K562 (cell line): ENCODE measurements at regions not wholly inside any gene's neighbourhood (a gene's known extent, or its start where the extent isn't known, plus 50 kb on each side); places are given as distances from the start of the nearest gene placed in this dataset.

Source experiments
- ATAC-seq: fragments of 200-7000 bp; cut with Tn5 transposase; 3 replicates; pipeline ENCODE4 v1.9.1; 2020; ENCODE audit warnings: moderate library complexity
- BruUV-seq: library from RNA; stranded (reverse); fragments of 400-500 nt; replicated peaks from 2 replicates; lab custom pipeline; 2021; lab: Mats Ljungman, UMichigan
- CTCF ChIA-PET: fragments of 300-600 bp; formaldehyde crosslinking; extraction: SDS; loops from one replicate; lab custom pipeline; 2021; ENCODE audit warnings: low intra/inter-chr PET ratio; lab: Yijun Ruan, JAX
- POLR2A ChIA-PET: fragments of 300-600, 350-650 bp; sonication (Branson Sonifier 250); formaldehyde crosslinking; extraction: SDS; loops from one replicate; lab custom pipeline; 2021; ENCODE audit warnings: antibody characterized with exemption, inconsistent platforms; lab: Yijun Ruan, JAX
- DNase-seq, 4 experiments: peaks; one replicate each; pipeline versions ENCODE4 v3.0.0 to v3.0.0-alpha.2; 2011 to 2018; ENCODE audit warnings: low spot score in 3 of 4, mixed read lengths in 3 of 4; ENCODE audit errors: extremely low read depth in 1 of 4
- FAIRE-seq: peaks from 2 replicates; lab custom pipeline; 2011; peaks lifted over from hg19 to GRCh38; lab: Jason Lieb, UNC
- H2AFZ ChIP-seq: 2 replicates; pipeline ENCODE4 v1.6.0; 2011; ENCODE audit warnings: low read depth, low read length, control low read depth, inconsistent platforms
- H3K27ac ChIP-seq: fragments of 200-600 bp; 3 replicates; pipeline ENCODE4 v1.8.0; 2011; ENCODE audit warnings: low read depth, mild to moderate bottlenecking, control low read depth, inconsistent platforms, low read length, moderate library complexity, mixed read lengths; ENCODE audit errors: extremely low read depth
- H3K27me3 ChIP-seq, 2 experiments: fragments of 300-600 bp in 1 of 2; 2 replicates in 1 of 2; 3 replicates in 1 of 2; pipeline versions ENCODE4 v1.6.0 to v1.8.0; 2011; ENCODE audit warnings: inconsistent platforms in 2 of 2, low read length in 2 of 2, mild to moderate bottlenecking in 1 of 2, mixed read lengths in 1 of 2, moderate library complexity in 1 of 2; ENCODE audit not compliant: control insufficient read depth in 2 of 2, insufficient read depth in 2 of 2
- H3K36me3 ChIP-seq: fragments of 300-600 bp; 3 replicates; pipeline ENCODE4 v1.8.0; 2011; ENCODE audit warnings: mild to moderate bottlenecking, low read length, inconsistent platforms; ENCODE audit not compliant: control insufficient read depth, insufficient read depth
- H3K4me1 ChIP-seq, 2 experiments: fragments of 200-600 bp in 1 of 2; replicated peaks in 1 of 2; 2 replicates in 1 of 2; 3 replicates in 1 of 2; pipeline versions ENCODE4 v1.5.1 to v1.8.0; 2011; ENCODE audit warnings: inconsistent platforms in 2 of 2, low read length in 2 of 2, mild to moderate bottlenecking in 1 of 2, mixed read lengths in 1 of 2, moderate library complexity in 1 of 2; ENCODE audit not compliant: control insufficient read depth in 2 of 2, insufficient read depth in 2 of 2
- H3K4me2 ChIP-seq: 2 replicates; pipeline ENCODE4 v1.6.1; 2011; ENCODE audit warnings: low read length, control low read depth, inconsistent platforms, mixed read lengths; ENCODE audit not compliant: insufficient read depth
- H3K4me3 ChIP-seq: fragments of 200-600 bp; sonication (generic), shearing (Covaris generic); 2 replicates; pipeline ENCODE4 v1.5.1; 2016; ENCODE audit warnings: control low read depth, inconsistent platforms
- H3K79me2 ChIP-seq: fragments of 200-600 bp; 3 replicates; pipeline ENCODE4 v1.8.0; 2011; ENCODE audit warnings: low read length, inconsistent platforms; ENCODE audit not compliant: control insufficient read depth, insufficient read depth
- H3K9ac ChIP-seq, 2 experiments: 2 replicates each; pipeline versions ENCODE4 v1.6.0 to v1.6.1; 2011; ENCODE audit warnings: low read depth in 2 of 2, low read length in 2 of 2, control low read depth in 1 of 2, inconsistent platforms in 1 of 2, mild to moderate bottlenecking in 1 of 2, mixed read lengths in 1 of 2; ENCODE audit not compliant: insufficient read depth in 1 of 2
- H3K9me1 ChIP-seq: one replicate; pipeline ENCODE4 v1.6.0; 2011; ENCODE audit warnings: inconsistent platforms, mild to moderate bottlenecking, low read length, moderate library complexity; ENCODE audit not compliant: control insufficient read depth, insufficient read depth
- H3K9me3 ChIP-seq: replicated peaks from 2 replicates; pipeline ENCODE4 v1.5.1; 2011; ENCODE audit warnings: low read depth, low read length, inconsistent platforms; ENCODE audit not compliant: control insufficient read depth, insufficient read depth
- H4K20me1 ChIP-seq: replicated peaks from 2 replicates; pipeline ENCODE4 v1.6.1; 2011; ENCODE audit warnings: low read length, inconsistent platforms, mixed read lengths; ENCODE audit not compliant: control insufficient read depth, insufficient read depth
- ASH1L ChIP-seq: fragments of 450-650 bp; IDR thresholded peaks from 2 replicates; pipeline ENCODE4 v1.6.1; 2018; ENCODE audit warnings: borderline replicate concordance, mild to moderate bottlenecking, low read depth; ENCODE audit not compliant: partially characterized antibody
- FOXK2 ChIP-seq, 2 experiments: fragments of 450-650 bp; IDR thresholded peaks in 1 of 2; conservative IDR thresholded peaks in 1 of 2; 2 replicates each; pipeline ENCODE4 v1.6.1; 2016; ENCODE audit warnings: low read depth in 2 of 2, mild to moderate bottlenecking in 1 of 2
- MCM3 ChIP-seq: fragments of 450-650 bp; IDR thresholded peaks from 2 replicates; pipeline ENCODE4 v1.6.1; 2016
- ZNF12 ChIP-seq: sonication (generic); formaldehyde crosslinking; IDR thresholded peaks from 2 replicates; pipeline ENCODE4 v1.4.0; 2020; ENCODE audit warnings: mild to moderate bottlenecking, missing genetic modification reagents
- WGBS: fragments of 100-300 bp; shearing (Covaris generic); methylation state at CpG from one replicate; pipeline ENCODE4 v1.1.6; 2016; ENCODE audit warnings: low coverage, mixed read lengths; ENCODE audit not compliant: insufficient coverage; ENCODE audit errors: missing lambda C conversion rate; 5-methylcytosine and 5-hydroxymethylcytosine counted together
- in situ Hi-C: fragments of 300-500 bp; cut with MboI; formaldehyde crosslinking; loops from 4 replicates; pipeline ENCODE4 v1.15.0; 2018; ENCODE audit warnings: inconsistent platforms, mixed read lengths
- intact Hi-C: fragments of 100-400 bp; cut with micrococcal nuclease; formaldehyde crosslinking; loops from 2 replicates; pipeline ENCODE4 v1.14.2; 2022
- TF ChIP-seq, protein P1 (sequence below), 3 experiments: fragments of 200-800 bp in 1 of 3; fragments of 250-450 bp in 1 of 3; fragments of 450-650 bp in 1 of 3; sonication (Bioruptor Pico) in 1 of 3; sonication (Bioruptor generic) in 1 of 3; formaldehyde crosslinking in 1 of 3; IDR thresholded peaks; 2 replicates each; pipeline versions ENCODE4 v1.6.1 to v1.8.0; 2016 to 2022; ENCODE audit warnings: mild to moderate bottlenecking in 2 of 3, missing genetic modification characterization in 2 of 3, missing compliant biosample characterization in 1 of 3, moderate library complexity in 1 of 3
- TF ChIP-seq, protein P2 (sequence below): fragments of 250-450 bp; sonication (Bioruptor Pico); IDR thresholded peaks from 2 replicates; pipeline ENCODE4 v1.4.0; 2020

DNA sequence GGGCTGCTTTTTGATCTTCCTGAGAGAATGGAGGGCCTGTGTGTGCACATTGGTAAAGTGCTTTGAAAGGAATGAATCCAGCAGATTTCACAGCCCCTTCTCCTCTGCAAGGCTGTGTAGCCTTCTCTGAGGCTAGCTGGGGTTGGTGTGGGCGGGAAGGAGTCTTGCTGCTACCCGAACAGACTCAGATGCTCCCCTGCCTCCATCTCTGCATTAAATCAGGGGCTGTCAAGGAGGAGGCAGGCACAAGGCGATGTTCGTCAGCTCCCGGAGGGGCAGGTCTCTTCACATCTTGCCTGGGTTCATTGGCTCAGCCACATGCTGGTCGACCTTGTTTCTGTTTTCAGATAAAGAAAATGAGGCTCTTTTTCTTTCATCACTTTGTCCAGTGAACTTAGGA lies 291.5 kb upstream of the SULF2 start:
- WGBS, result 0% methylated on average over 5 of the region's 6 CpGs
- ChIA-PET POLR2A (no interaction called here), CTCF (no interaction called here)
- intact Hi-C loops (no loop called here), in situ Hi-C loops (no loop called here)
- Histone ChIP-seq H3K79me2 (no peaks in the 10 kb centered on the region), H3K27me3 (peaks cover 0 to 9% of the 10 kb centered on the region in 2 experiments; a peak in 2 of 5 replicates), H3K9ac (no peak overlapping the region), H3K27ac (no peak overlapping the region), H2AFZ (no peak overlapping the region), H3K4me3 (no peak overlapping the region), H3K9me3 (no peaks in the 10 kb centered on the region), H3K9me1 (no peaks in the 10 kb centered on the region), H3K36me3 (no peaks in the 10 kb centered on the region), H4K20me1 (0 out of 2 replicates have a peak, but pooled peaks cover 5% of the 10 kb centered on the region), H3K4me1 (no peaks in the 10 kb centered on the region), H3K4me2 (no peak overlapping the region)
- no TSS peak for BruUV-seq
- TF ChIP-seq ZNF12 (CRISPR knock-in tag) (no peak), MCM3 (no peak), FOXK2 (conservative IDR thresholded peaks at IDR 0.05 in 1 of 2, IDR thresholded peaks at IDR 0.05 in 1 of 2; ENCODE audit: low read depth in 2 of 2) (no peak), ASH1L (no peak)
- TF ChIP-seq, protein P1, sequence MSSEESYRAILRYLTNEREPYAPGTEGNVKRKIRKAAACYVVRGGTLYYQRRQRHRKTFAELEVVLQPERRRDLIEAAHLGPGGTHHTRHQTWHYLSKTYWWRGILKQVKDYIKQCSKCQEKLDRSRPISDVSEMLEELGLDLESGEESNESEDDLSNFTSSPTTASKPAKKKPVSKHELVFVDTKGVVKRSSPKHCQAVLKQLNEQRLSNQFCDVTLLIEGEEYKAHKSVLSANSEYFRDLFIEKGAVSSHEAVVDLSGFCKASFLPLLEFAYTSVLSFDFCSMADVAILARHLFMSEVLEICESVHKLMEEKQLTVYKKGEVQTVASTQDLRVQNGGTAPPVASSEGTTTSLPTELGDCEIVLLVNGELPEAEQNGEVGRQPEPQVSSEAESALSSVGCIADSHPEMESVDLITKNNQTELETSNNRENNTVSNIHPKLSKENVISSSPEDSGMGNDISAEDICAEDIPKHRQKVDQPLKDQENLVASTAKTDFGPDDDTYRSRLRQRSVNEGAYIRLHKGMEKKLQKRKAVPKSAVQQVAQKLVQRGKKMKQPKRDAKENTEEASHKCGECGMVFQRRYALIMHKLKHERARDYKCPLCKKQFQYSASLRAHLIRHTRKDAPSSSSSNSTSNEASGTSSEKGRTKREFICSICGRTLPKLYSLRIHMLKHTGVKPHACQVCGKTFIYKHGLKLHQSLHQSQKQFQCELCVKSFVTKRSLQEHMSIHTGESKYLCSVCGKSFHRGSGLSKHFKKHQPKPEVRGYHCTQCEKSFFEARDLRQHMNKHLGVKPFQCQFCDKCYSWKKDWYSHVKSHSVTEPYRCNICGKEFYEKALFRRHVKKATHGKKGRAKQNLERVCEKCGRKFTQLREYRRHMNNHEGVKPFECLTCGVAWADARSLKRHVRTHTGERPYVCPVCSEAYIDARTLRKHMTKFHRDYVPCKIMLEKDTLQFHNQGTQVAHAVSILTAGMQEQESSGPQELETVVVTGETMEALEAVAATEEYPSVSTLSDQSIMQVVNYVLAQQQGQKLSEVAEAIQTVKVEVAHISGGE (CRISPR knock-in tag; IDR thresholded peaks at IDR 0.05), result peak in 1 of 3 experiments; percentile 49; a peak in 2 of 6 replicates
- TF ChIP-seq, protein P2, sequence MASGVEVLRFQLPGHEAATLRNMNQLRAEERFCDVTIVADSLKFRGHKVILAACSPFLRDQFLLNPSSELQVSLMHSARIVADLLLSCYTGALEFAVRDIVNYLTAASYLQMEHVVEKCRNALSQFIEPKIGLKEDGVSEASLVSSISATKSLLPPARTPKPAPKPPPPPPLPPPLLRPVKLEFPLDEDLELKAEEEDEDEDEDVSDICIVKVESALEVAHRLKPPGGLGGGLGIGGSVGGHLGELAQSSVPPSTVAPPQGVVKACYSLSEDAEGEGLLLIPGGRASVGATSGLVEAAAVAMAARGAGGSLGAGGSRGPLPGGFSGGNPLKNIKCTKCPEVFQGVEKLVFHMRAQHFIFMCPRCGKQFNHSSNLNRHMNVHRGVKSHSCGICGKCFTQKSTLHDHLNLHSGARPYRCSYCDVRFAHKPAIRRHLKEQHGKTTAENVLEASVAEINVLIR (CRISPR knock-in tag), result no peak
- DNase-seq (no peak), ATAC-seq (no peak), FAIRE-seq (no peak)
